ENCODE measurements at regions not wholly inside any gene's neighbourhood (a gene's known extent, or its start where the extent isn't known, plus 50 kb on each side); places are given as distances from the start of the nearest gene placed in this dataset.

- TF ChIP-seq, protein P1, sequence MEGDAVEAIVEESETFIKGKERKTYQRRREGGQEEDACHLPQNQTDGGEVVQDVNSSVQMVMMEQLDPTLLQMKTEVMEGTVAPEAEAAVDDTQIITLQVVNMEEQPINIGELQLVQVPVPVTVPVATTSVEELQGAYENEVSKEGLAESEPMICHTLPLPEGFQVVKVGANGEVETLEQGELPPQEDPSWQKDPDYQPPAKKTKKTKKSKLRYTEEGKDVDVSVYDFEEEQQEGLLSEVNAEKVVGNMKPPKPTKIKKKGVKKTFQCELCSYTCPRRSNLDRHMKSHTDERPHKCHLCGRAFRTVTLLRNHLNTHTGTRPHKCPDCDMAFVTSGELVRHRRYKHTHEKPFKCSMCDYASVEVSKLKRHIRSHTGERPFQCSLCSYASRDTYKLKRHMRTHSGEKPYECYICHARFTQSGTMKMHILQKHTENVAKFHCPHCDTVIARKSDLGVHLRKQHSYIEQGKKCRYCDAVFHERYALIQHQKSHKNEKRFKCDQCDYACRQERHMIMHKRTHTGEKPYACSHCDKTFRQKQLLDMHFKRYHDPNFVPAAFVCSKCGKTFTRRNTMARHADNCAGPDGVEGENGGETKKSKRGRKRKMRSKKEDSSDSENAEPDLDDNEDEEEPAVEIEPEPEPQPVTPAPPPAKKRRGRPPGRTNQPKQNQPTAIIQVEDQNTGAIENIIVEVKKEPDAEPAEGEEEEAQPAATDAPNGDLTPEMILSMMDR (conservative IDR thresholded peaks at IDR 0.05; ENCODE audit: low read depth, low read length): no peak
- TF ChIP-seq EZH2 (IDR thresholded peaks at IDR 0.05; ENCODE audit: low read length, unreplicated experiment) (no peak), EZH2phosphoT487 (IDR thresholded peaks at IDR 0.05; ENCODE audit: borderline replicate concordance, low read length) (no peak)
These were observed 184.1 kb downstream of the TEX13C start for GRCh38 chrX:125503769-125504168.
